Testis (tissue), 2 donors: ENCODE measurements at regions not wholly inside any gene's neighbourhood (a gene's known extent, or its start where the extent isn't known, plus 50 kb on each side); places are given as distances from the start of the nearest gene placed in this dataset.

ENCODE experiments used
- POLR2A ChIP-seq: fragments of 450-650 bp; IDR thresholded peaks from one replicate; pipeline ENCODE4 v1.6.1; 2017; ENCODE audit warnings: antibody characterized with exemption, mild to moderate bottlenecking, moderate library complexity
- TF ChIP-seq, protein P1 (sequence below), 3 experiments: fragments of 450-650 bp in 2 of 3; fragments of 200-600 bp in 1 of 3; sonication (generic) in 1 of 3; IDR thresholded peaks; one replicate each; pipeline ENCODE4 v1.5.1; 2016 to 2019; ENCODE audit warnings: antibody characterized with exemption in 3 of 3, mild to moderate bottlenecking in 2 of 3, moderate library complexity in 1 of 3

DNA sequence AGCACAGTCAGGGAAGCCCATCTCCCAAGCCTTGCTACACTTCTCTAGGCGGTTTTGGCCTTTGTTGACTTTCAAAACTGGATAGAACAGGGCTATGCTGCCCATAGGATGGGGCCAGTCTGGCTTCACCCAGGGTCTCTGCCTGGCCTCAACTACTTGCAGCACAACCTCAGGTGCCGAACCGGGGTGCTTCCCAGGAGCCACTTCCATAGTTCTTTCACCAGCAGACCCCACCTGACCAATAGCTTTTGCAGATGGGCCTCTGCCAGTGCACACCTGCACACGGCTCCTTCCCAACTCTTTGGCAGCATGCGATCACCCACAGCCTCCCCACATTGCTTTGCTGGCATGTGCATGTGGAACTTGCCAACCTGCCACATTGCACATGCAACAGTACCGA, 331.6 kb downstream of the CPS1 start:
- TF ChIP-seq, protein P1, sequence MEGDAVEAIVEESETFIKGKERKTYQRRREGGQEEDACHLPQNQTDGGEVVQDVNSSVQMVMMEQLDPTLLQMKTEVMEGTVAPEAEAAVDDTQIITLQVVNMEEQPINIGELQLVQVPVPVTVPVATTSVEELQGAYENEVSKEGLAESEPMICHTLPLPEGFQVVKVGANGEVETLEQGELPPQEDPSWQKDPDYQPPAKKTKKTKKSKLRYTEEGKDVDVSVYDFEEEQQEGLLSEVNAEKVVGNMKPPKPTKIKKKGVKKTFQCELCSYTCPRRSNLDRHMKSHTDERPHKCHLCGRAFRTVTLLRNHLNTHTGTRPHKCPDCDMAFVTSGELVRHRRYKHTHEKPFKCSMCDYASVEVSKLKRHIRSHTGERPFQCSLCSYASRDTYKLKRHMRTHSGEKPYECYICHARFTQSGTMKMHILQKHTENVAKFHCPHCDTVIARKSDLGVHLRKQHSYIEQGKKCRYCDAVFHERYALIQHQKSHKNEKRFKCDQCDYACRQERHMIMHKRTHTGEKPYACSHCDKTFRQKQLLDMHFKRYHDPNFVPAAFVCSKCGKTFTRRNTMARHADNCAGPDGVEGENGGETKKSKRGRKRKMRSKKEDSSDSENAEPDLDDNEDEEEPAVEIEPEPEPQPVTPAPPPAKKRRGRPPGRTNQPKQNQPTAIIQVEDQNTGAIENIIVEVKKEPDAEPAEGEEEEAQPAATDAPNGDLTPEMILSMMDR (IDR thresholded peaks at IDR 0.05): no peak
- no peak for TF ChIP-seq POLR2A
